Stimulated activated memory B cell treated with anti-CD40 and anti-IgM and Interleukin-4, amounts not matched to agents 10 μg/mL and 1 μg/mL and 100 μg/mL, for 72 hours (primary cell): ENCODE measurements at regions not wholly inside any gene's neighbourhood (a gene's known extent, or its start where the extent isn't known, plus 50 kb on each side); places are given as distances from the start of the nearest gene placed in this dataset.

Experiments
- ATAC-seq: fragments of 150-1000 bp; cut with Tn5 transposase; 2 replicates; pipeline ENCODE4 v1.10.0; 2021
- H3K27ac Mint-ChIP-seq: one replicate; pipeline ENCODE4 v1.8.0; 2022; ENCODE audit warnings: mild to moderate bottlenecking, mixed read lengths
- H3K27me3 Mint-ChIP-seq: one replicate; pipeline ENCODE4 v1.8.0; 2022; ENCODE audit warnings: mixed read lengths
- H3K36me3 Mint-ChIP-seq: one replicate; pipeline ENCODE4 v1.8.0; 2022; ENCODE audit warnings: mixed read lengths
- H3K4me1 Mint-ChIP-seq: one replicate; pipeline ENCODE4 v1.8.0; 2022; ENCODE audit warnings: mixed read lengths
- H3K4me3 Mint-ChIP-seq: one replicate; pipeline ENCODE4 v1.8.0; 2022; ENCODE audit warnings: mild to moderate bottlenecking, moderate library complexity, mixed read lengths
- H3K9me3 Mint-ChIP-seq: one replicate; pipeline ENCODE4 v1.8.0; 2022; ENCODE audit warnings: mixed read lengths

DNA sequence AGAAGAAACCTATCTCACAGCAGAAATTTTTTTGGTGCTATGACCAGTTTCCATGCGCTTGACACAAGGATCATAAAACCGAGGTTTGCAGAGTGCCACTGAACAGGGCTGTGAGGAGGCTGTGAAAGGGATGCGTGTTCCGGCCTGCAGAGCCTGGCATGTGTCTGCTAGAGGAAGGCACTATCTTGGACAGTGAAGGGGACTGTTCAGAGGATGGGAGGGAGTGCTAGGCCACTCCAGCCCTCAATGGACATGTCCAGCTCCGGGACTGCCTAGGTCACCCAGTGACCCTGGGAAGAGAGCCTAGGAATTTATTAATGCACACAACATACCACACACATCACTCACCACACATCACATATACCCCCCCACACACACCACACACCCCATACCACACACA lies 275.9 kb downstream of the GADD45G start:
- Mint-ChIP-seq H3K27ac (no peak overlapping the region), H3K4me1 (peaks cover under 1% of the 10 kb centered on the region), H3K36me3 (no peaks in the 10 kb centered on the region), H3K27me3 (no peaks in the 10 kb centered on the region), H3K9me3 (no peaks in the 10 kb centered on the region), H3K4me3 (no peak overlapping the region)
- no peak for ATAC-seq

DNA sequence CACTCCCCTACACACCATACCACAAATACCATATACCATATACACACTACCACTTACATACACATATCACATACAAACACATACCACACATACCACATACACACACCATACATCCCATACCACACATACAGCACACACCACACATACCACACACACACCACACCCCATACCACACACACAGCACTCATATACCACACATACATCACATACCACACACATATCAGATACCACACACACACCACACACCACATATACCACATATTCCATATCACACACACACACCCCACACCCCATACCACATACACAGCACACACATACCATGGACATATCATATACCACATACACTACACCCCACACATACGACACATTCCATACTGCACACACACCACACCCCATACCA lies 276.6 kb downstream of the GADD45G start:
- no peak for ATAC-seq
- Mint-ChIP-seq H3K27me3 (no peaks in the 10 kb centered on the region), H3K36me3 (no peaks in the 10 kb centered on the region), H3K27ac (no peak overlapping the region), H3K4me3 (no peak overlapping the region), H3K9me3 (no peaks in the 10 kb centered on the region), H3K4me1 (no peaks in the 10 kb centered on the region)

DNA sequence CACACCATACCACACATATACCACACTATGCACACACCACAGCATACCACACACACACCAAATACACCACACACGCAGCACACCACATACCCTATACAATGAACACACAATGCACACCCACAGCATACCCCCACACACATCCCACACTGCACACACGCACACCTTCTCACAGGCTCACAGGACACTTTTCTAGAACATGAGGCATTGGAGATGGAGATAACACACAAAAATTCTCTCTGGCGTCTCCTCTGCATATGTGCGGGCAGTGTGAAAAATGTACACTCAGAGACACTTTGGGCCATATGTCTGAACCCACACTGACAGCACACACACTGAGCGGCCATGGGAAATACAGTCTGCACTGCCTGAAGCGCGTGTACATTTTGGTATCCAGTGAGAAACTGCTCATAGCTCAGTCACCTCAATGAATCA lies 278.1 kb downstream of the GADD45G start:
- Mint-ChIP-seq H3K27ac (no peak overlapping the region), H3K9me3 (no peaks in the 10 kb centered on the region), H3K36me3 (no peaks in the 10 kb centered on the region), H3K4me1 (no peaks in the 10 kb centered on the region), H3K27me3 (no peaks in the 10 kb centered on the region), H3K4me3 (no peak overlapping the region)
- ATAC-seq, result no peak

DNA sequence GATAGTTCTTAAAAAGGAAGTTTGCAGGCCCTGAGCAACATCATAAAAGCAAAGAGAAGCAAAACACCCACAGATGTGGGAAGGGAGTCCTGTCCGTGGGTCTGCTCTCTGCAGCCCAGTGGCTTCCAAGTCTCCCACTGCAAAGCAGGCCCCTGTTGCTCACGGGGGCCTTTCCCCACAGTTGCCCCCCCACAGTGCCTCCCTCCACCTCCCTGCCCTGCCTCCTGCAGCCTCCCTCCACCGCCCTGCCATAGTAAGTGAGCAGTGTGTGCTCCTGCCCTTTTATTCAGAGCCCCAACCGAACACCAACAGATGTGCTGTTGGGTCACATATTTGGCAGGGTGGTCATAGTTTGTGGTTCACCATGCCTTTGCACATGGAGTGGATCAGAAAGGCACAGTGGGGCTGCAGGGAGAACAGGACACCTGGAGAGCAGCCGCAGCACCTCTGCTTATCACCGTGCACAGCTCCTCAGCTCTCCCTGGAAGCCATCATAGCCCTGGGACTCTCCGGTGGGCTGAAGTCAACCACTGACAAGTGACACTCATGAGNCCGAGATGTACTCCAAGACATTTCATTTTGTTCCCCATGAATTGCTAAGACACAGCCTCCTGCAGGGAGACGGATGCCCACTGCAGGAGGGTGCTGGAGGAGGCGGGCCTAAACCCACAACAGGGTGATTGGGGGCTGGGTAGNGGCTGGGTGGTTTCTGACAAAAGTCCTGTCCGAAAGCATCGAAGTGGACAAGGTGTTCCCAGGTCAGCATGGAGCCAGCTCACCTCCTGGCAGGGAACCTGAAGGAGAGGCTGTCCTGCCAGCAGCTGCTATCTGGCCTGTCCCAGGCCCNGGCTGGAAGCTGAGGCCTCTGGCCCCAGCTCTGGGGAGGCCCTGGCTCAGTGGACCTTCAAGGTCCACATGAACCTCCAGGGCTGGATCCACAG lies 278.9 kb downstream of the GADD45G start:
- H3K9me3 Mint-ChIP-seq, result no peaks in the 10 kb centered on the region
- H3K27ac Mint-ChIP-seq, result no peak overlapping the region
- no peak for ATAC-seq
- H3K36me3 Mint-ChIP-seq, result no peaks in the 10 kb centered on the region
- no peaks in the 10 kb centered on the region for H3K4me1 Mint-ChIP-seq
- no peak overlapping the region for H3K4me3 Mint-ChIP-seq
- H3K27me3 Mint-ChIP-seq, result no peaks in the 10 kb centered on the region

DNA sequence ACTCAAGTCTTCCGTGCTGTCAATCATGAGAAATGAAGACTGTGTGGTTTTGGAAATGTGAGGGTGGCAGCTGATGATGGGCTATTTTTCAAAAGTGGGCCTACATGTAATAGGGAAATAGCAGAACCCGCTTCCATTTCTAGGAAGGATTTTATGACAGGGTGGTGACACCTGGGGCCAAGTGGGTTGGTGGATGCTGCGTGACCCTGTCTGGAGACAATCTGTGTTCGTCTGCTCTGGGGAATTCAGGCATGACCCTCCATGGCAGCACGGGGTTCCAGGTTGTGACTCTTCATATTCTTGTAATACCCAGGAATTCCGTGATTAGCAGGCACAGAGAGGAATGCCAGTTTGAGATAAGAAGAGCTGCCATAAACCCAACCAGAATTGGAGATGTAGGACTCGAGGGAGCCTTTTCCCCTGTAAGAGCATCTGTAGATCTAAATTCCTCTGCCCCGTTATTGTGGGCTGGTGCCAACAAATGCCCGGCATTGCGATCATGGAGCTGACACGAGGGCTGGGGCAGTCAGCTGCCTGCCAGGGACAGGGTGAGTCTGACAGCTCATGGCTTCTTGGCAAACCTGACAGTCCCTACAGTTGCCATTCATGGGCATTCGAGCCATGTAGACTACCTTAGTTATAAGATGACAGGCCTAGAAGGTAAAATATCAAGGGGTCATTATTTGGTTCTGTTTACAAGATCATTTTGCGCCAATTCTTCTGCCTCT lies 279.7 kb downstream of the GADD45G start:
- H3K4me3 Mint-ChIP-seq, result no peak overlapping the region
- no peaks in the 10 kb centered on the region for H3K9me3 Mint-ChIP-seq
- no peak overlapping the region for H3K27ac Mint-ChIP-seq
- H3K4me1 Mint-ChIP-seq, result no peaks in the 10 kb centered on the region
- no peak for ATAC-seq
- H3K36me3 Mint-ChIP-seq, result no peaks in the 10 kb centered on the region
- no peaks in the 10 kb centered on the region for H3K27me3 Mint-ChIP-seq

DNA sequence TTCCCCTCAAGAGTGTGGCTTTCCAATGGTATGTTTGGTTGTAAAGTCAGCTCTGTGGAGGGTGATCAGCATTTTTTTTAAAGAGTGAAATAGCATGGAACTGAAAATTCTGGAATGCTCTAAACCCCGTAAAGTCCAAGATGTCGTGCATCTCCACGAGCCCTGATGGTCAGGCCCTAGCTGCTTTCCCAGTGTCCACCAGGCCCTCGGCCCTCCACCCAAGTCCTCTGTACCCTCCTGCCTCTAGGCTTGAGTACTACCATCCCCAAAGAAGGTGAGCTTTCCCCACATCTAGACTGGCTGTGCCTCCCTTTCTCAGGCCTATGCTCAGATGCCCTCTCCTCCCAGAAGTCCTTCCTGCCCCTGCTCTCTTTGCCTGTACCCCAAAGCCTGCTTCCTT lies 280.3 kb downstream of the GADD45G start:
- Mint-ChIP-seq H3K4me1 (no peaks in the 10 kb centered on the region), H3K9me3 (no peaks in the 10 kb centered on the region)
- ATAC-seq, result no peak

DNA sequence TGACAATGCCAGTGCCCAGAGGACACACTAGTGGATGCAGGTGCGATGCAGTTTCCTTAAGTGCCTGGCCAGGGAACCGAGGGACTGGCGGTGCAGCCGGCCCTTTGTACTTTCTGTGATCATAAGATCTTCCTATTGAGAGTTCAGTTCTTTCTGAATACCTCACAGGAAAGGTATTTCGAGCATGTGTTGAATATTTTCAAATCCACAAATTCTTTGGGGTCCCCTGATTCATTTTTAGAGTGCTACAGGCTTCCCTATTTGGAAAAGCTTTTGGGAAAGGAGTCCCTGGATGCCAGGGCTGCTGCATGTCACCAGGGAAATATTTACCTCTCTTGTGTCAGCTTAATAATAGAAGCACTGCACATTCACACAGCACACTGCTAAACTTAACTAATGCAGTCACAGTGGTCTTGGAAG lies 281.5 kb downstream of the GADD45G start:
- H3K9me3 Mint-ChIP-seq, result no peaks in the 10 kb centered on the region
- ATAC-seq, result no peak
- H3K4me1 Mint-ChIP-seq, result no peaks in the 10 kb centered on the region
- no peaks in the 10 kb centered on the region for H3K27me3 Mint-ChIP-seq
- no peaks in the 10 kb centered on the region for H3K36me3 Mint-ChIP-seq
- H3K4me3 Mint-ChIP-seq, result no peak overlapping the region
- H3K27ac Mint-ChIP-seq, result no peak overlapping the region

More for the DNA sequence above, 280.3 kb downstream of the GADD45G start:
- Mint-ChIP-seq H3K4me3 (no peak overlapping the region), H3K36me3 (no peaks in the 10 kb centered on the region), H3K27ac (no peak overlapping the region), H3K27me3 (no peaks in the 10 kb centered on the region)

DNA sequence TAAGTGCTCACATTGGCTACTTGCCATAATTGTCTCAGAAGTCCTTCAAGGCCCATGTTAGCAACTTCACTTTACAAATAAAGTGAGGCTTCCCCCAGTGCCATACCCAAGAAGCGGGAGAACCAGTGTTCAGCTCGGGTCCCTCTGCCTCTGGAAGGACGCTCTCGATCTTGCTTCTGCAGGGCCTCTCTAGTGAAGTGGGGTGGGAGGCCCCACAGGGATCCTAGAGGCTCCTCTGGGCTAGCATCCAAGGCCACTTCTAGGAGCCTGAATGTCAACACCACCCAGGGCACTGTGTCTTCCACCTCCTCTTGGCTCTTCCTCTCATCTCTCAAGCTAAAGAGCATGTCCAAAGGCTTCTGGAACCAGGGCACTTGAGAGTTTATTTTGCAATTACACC lies 282.5 kb downstream of the GADD45G start:
- H3K4me3 Mint-ChIP-seq, result no peak overlapping the region
- H3K9me3 Mint-ChIP-seq, result no peaks in the 10 kb centered on the region
- H3K4me1 Mint-ChIP-seq, result no peaks in the 10 kb centered on the region
- H3K27me3 Mint-ChIP-seq, result no peaks in the 10 kb centered on the region
- no peak overlapping the region for H3K27ac Mint-ChIP-seq
- no peaks in the 10 kb centered on the region for H3K36me3 Mint-ChIP-seq
- ATAC-seq, result no peak

DNA sequence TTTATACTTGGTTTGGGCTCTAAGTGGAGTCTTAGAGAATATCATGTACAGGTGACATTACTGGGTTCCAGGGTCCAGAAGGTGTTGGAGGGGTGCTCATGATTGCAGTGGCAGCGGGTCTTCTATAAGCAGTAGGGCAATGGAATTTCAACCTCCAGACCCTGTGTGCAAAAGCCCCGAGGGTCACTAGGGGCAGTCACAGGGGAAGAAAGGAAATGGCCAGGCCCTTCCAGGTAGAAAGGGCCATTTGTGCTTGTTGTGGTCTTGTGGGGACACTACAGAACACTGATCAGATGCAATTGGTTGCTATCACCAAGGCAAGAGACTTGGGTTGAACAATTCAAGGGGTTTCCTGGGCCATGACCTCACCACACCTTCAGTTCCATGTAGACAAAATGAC lies 283.4 kb downstream of the GADD45G start:
- H3K27me3 Mint-ChIP-seq, result no peaks in the 10 kb centered on the region
- ATAC-seq, result no peak
- H3K9me3 Mint-ChIP-seq, result no peaks in the 10 kb centered on the region
- no peaks in the 10 kb centered on the region for H3K36me3 Mint-ChIP-seq
- H3K4me1 Mint-ChIP-seq, result no peaks in the 10 kb centered on the region
- H3K4me3 Mint-ChIP-seq, result no peak overlapping the region
- H3K27ac Mint-ChIP-seq, result no peak overlapping the region

DNA sequence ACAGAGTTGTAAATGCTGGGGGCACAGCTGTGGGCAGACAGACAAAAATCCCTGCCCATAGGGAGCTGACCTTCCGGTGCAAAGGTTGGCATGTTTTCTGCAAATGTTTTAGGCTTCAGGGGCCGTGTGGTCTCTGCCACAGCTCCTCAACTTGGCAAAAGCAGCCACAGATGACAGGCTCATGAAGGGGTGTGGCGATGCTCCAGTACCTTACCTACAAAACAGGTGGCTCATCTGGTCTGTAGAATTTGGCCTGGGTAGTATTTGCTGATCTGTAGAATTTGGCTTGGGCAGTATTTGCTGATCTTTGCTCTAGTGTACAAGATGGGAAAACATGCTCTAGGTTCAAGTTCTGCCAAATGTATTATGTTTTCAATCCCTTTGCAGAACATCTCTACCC lies 283.9 kb downstream of the GADD45G start:
- Mint-ChIP-seq H3K27ac (no peak overlapping the region), H3K9me3 (no peaks in the 10 kb centered on the region), H3K36me3 (no peaks in the 10 kb centered on the region), H3K4me1 (no peaks in the 10 kb centered on the region), H3K27me3 (no peaks in the 10 kb centered on the region), H3K4me3 (no peak overlapping the region)
- no peak for ATAC-seq

DNA sequence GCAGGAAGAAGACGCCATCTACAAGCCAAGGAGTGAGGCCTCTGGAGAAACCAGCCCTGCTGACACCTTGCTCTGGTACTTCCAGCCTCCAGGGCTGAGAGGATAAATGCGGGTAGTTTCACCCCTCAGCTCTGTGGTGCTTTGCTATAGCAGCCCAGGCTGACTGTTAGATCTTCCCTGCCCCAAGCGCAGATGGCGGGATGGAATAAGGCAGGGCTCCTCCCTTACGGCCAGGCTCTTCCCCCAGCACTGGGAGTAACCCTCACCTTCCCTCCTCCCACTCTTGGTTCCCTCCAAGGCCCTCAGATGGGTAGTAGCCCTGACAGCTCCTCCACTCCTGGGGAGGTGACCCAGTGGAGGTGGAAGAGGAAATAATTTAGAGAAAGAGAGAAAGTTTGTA lies 285.1 kb downstream of the GADD45G start:
- Mint-ChIP-seq H3K36me3 (no peaks in the 10 kb centered on the region), H3K4me1 (no peaks in the 10 kb centered on the region), H3K4me3 (no peak overlapping the region)

DNA sequence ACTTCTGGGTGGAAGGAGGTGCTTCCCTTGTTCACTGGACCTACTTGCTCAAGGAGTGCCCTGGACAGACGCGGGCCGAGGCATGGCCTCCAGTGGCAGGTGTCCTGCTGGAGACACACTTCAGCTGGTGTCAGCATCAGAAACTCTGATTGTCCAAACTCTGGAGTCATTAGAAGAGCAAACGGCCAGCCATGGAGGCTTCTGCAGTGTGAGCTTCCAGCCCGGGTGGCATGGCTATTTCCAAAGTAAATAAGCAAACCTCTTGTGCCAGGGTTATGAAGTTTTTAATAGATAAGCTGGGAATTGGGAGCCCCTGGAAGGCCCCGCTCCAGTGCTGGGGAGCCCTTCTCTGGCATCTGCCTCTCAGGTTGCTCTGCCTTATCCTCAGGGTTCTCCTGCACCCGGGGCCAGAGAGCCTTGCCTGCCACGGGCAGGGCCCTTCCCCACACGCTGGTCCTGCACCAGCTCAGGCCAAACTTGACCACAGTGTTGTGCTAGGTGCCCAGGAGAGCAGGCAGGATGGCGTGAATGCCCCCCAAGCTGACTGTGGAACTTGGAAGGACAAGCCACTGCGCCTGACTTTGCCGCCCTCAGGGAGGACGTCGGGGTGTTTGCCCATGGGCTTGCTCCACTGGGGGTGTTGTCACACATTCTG lies 285.6 kb downstream of the GADD45G start:
- Mint-ChIP-seq H3K27me3 (no peaks in the 10 kb centered on the region), H3K4me3 (no peak overlapping the region), H3K9me3 (no peaks in the 10 kb centered on the region), H3K27ac (no peak overlapping the region), H3K36me3 (no peaks in the 10 kb centered on the region), H3K4me1 (no peaks in the 10 kb centered on the region)
- ATAC-seq, result no peak

More for the DNA sequence above, 285.1 kb downstream of the GADD45G start:
- no peaks in the 10 kb centered on the region for H3K27me3 Mint-ChIP-seq
- H3K9me3 Mint-ChIP-seq, result no peaks in the 10 kb centered on the region
- H3K27ac Mint-ChIP-seq, result no peak overlapping the region
- no peak for ATAC-seq

DNA sequence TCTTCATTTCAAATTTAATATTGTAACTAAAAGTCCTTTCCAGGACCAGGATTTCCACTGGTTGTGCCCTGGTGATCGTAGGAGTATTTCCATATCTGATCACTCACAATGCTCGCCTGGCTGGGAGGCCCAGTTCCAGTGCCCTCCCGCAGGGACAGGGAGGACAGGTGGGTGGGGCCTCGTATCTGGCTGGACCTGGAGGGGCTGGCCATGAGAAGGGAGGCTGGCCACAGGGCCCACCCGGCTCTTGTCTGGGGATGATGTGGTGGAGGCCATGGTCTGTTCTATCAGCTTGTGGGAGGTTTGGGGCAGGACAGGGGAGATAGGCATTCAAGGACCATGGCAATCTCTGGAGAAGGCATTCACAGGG lies 286.4 kb downstream of the GADD45G start:
- peak; percentile 37 for ATAC-seq
- H3K9me3 Mint-ChIP-seq, result no peaks in the 10 kb centered on the region
- no peaks in the 10 kb centered on the region for H3K36me3 Mint-ChIP-seq
- H3K27me3 Mint-ChIP-seq, result no peaks in the 10 kb centered on the region
- no peaks in the 10 kb centered on the region for H3K4me1 Mint-ChIP-seq
- H3K4me3 Mint-ChIP-seq, result no peak overlapping the region
- no peak overlapping the region for H3K27ac Mint-ChIP-seq

DNA sequence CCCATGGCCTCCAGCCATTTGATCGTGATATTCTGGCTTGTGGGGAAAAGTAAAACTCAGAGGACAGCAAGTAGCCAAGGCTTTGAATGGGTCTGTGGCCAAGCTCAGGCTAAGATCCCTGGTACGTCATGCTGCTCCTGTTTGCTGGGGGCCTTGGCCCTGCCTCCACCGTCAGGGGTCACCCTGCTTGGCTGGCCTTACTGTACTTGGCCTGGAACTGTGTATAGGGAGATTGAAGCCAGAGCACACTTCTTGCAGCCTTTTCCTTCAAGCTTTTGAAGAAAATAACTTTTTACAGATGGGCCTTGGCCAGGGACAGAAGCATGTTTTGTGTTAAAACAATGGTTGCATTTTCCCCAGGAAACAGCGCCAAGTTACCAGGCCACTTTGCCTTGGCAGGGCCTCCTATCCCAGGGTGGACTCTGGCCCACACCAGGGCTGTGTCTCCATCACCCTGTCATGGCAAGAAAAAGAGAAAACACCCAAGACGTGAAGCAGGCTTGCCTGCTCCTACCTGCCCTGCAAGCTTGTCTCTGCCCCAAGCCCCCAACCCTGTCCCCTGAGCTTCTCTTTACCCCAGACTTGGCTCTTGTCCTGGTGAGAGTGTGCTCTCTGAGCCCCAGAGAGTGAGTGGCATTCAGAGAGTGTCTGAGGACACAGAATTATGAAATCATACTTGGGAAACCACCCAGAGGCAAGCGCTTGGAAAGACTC lies 286.9 kb downstream of the GADD45G start:
- H3K27me3 Mint-ChIP-seq, result no peaks in the 10 kb centered on the region
- H3K9me3 Mint-ChIP-seq, result no peaks in the 10 kb centered on the region
- H3K4me1 Mint-ChIP-seq, result no peaks in the 10 kb centered on the region
- H3K36me3 Mint-ChIP-seq, result no peaks in the 10 kb centered on the region
- no peak overlapping the region for H3K4me3 Mint-ChIP-seq
- no peak for ATAC-seq
- no peak overlapping the region for H3K27ac Mint-ChIP-seq

DNA sequence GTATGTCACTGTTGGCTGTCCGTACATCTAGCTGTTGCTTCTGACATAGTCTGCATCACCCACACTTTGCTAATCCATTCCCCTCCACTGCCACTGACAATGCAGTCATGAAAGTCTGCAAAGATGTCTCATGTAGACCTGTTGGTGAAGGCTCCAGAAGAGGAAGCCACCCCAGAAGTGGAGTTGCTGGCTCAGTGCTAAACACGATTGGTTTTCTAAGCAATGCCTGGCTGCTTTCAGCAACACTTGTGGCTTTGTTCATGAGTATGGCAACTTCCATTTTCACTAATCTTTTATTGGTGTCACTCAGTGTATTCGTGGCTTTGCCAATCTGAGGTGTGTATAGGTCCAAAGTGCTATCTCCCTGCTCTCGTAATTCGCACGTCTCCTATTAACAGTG lies 288.1 kb downstream of the GADD45G start:
- no peaks in the 10 kb centered on the region for H3K4me1 Mint-ChIP-seq
- H3K4me3 Mint-ChIP-seq, result no peak overlapping the region
- H3K27ac Mint-ChIP-seq, result no peak overlapping the region
- ATAC-seq, result no peak
- H3K36me3 Mint-ChIP-seq, result no peaks in the 10 kb centered on the region
- no peaks in the 10 kb centered on the region for H3K9me3 Mint-ChIP-seq
- H3K27me3 Mint-ChIP-seq, result no peaks in the 10 kb centered on the region
